Nephron progenitor cell (in vitro differentiated cells): ENCODE measurements at regions not wholly inside any gene's neighbourhood (a gene's known extent, or its start where the extent isn't known, plus 50 kb on each side); places are given as distances from the start of the nearest gene placed in this dataset.

Experiments used
- DNase-seq: peaks from one replicate; pipeline ENCODE4 v3.0.0; 2021
- H3K27ac Mint-ChIP-seq: 2 replicates; pipeline ENCODE4 v1.8.0; 2021; ENCODE audit warnings: mild to moderate bottlenecking, moderate library complexity, mixed read lengths
- H3K27me3 Mint-ChIP-seq: 2 replicates; pipeline ENCODE4 v1.8.0; 2021; ENCODE audit warnings: mild to moderate bottlenecking, low read depth, mixed read lengths; ENCODE audit not compliant: poor library complexity
- H3K36me3 Mint-ChIP-seq: 2 replicates; pipeline ENCODE4 v1.8.0; 2021; ENCODE audit warnings: low read depth, mixed read lengths
- H3K4me1 Mint-ChIP-seq: 2 replicates; pipeline ENCODE4 v1.8.0; 2021; ENCODE audit warnings: mixed read lengths
- H3K4me3 Mint-ChIP-seq: 2 replicates; pipeline ENCODE4 v1.8.0; 2021; ENCODE audit warnings: mild to moderate bottlenecking, moderate library complexity, mixed read lengths
- H3K9me3 Mint-ChIP-seq: 2 replicates; pipeline ENCODE4 v1.8.0; 2021; ENCODE audit warnings: mild to moderate bottlenecking, moderate library complexity, mixed read lengths
- CTCF ChIP-seq: fragments of 200-600 bp; sonication (generic); IDR thresholded peaks from 2 replicates; pipeline ENCODE4 v1.5.0; 2021; ENCODE audit warnings: antibody characterized with exemption

DNA sequence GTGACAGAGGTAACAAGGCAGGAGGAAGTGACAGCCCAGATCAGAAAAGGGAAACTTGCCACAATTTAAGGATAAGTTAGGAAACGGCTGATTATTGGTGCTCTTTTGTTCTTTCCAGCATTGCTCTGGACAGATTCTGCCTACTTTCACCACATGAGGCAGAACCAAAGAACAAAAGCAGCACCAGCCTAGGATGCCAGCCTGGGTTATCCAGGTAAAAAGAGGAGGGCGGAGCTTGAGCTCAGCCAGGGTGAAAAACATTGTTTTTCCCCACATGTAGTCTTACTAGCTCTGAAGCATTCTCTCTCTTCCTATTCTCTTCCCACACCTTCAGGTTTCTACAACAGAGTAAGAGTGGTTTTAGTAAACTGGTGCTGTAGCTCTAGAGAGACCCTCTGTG is 300.5 kb downstream of the TMX3 start:
- no peak for TF ChIP-seq CTCF
- Mint-ChIP-seq H3K27me3 (peaks cover 4% of the 10 kb centered on the region), H3K4me1 (no peaks in the 10 kb centered on the region), H3K27ac (no peak overlapping the region), H3K36me3 (no peaks in the 10 kb centered on the region), H3K9me3 (no peaks in the 10 kb centered on the region), H3K4me3 (no peak overlapping the region)
- no peak for DNase-seq

- H3K36me3 Mint-ChIP-seq, result no peaks in the 10 kb centered on the region
- H3K27me3 Mint-ChIP-seq, result peaks cover 4% of the 10 kb centered on the region
- TF ChIP-seq CTCF, result no peak
- no peak for DNase-seq
- H3K4me1 Mint-ChIP-seq, result no peaks in the 10 kb centered on the region
- no peak overlapping the region for H3K27ac Mint-ChIP-seq
- H3K9me3 Mint-ChIP-seq, result no peaks in the 10 kb centered on the region
- no peak overlapping the region for H3K4me3 Mint-ChIP-seq
These were observed 305.3 kb downstream of the TMX3 start for GRCh38 chr18:68409576-68409975.

DNA sequence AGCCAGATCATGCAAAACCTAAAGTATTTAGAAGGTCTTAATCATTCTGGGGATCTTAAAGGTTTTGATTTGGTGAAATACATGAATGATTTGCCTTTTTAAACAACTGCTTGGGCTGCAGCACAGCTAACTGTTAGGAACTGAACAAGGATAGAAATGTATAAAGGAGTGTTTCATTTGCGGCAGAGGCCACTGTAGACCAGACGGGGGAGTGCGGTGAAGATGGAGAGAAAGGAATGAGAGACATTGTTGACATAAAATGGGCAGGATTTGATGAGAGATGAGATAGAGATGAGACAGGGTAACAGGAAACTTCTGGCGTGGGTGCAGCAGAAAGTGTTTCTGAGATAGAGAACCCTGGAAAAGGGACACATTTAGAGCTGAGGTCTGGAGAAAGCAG is 308.1 kb downstream of the TMX3 start:
- no peaks in the 10 kb centered on the region for H3K27me3 Mint-ChIP-seq
- H3K36me3 Mint-ChIP-seq, result no peaks in the 10 kb centered on the region
- no peak overlapping the region for H3K27ac Mint-ChIP-seq
- no peak overlapping the region for H3K4me3 Mint-ChIP-seq
- no peak for TF ChIP-seq CTCF
- no peaks in the 10 kb centered on the region for H3K4me1 Mint-ChIP-seq
- no peak for DNase-seq
- H3K9me3 Mint-ChIP-seq, result no peaks in the 10 kb centered on the region

- TF ChIP-seq CTCF, result no peak
- no peaks in the 10 kb centered on the region for H3K9me3 Mint-ChIP-seq
- no peaks in the 10 kb centered on the region for H3K27me3 Mint-ChIP-seq
- no peaks in the 10 kb centered on the region for H3K36me3 Mint-ChIP-seq
- H3K4me1 Mint-ChIP-seq, result no peaks in the 10 kb centered on the region
- no peak overlapping the region for H3K4me3 Mint-ChIP-seq
- DNase-seq, result no peak
- H3K27ac Mint-ChIP-seq, result no peak overlapping the region
These were observed 312.1 kb downstream of the TMX3 start for GRCh38 chr18:68402784-68403183.

DNA sequence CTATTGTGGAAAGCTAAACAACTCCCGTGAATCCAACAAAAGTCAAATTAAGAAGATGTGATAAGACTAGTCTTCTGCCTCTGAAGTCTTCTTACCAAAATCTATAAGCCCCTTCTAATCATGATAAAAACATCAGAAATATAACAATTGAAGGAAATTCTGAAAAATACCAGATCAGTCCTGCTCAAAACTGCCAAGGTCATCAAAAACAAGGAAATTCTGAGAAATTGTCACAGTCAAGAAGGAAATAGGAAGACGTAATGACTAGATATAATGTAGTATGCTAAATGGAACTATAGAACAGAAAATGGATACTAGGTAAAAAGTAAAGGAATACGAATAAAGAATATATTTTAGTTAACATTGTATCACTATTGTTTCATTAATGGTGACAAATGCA is 314.0 kb downstream of the TMX3 start:
- Mint-ChIP-seq H3K27me3 (no peaks in the 10 kb centered on the region), H3K36me3 (no peaks in the 10 kb centered on the region), H3K4me1 (no peaks in the 10 kb centered on the region), H3K4me3 (no peak overlapping the region), H3K27ac (no peak overlapping the region), H3K9me3 (no peaks in the 10 kb centered on the region)
- TF ChIP-seq CTCF, result no peak
- DNase-seq, result no peak

- Mint-ChIP-seq H3K4me1 (no peaks in the 10 kb centered on the region), H3K4me3 (no peak overlapping the region), H3K36me3 (no peaks in the 10 kb centered on the region), H3K27me3 (peaks cover under 1% of the 10 kb centered on the region), H3K27ac (no peak overlapping the region), H3K9me3 (no peaks in the 10 kb centered on the region)
- no peak for TF ChIP-seq CTCF
- DNase-seq, result no peak
These were observed 315.2 kb downstream of the TMX3 start for GRCh38 chr18:68399721-68400120.
